GM23248 (cell line): ENCODE measurements at regions not wholly inside any gene's neighbourhood (a gene's known extent, or its start where the extent isn't known, plus 50 kb on each side); places are given as distances from the start of the nearest gene placed in this dataset.

Source experiments
- EZH2 ChIP-seq: fragments of 200-600 bp; sonication (generic); IDR thresholded peaks from 2 replicates; pipeline ENCODE4 v1.6.1; 2018; ENCODE audit warnings: antibody characterized with exemption, mild to moderate bottlenecking; ENCODE audit not compliant: insufficient read depth, poor library complexity, severe bottlenecking
- EZH2phosphoT487 ChIP-seq: fragments of 200-600 bp; sonication (generic); IDR thresholded peaks from 2 replicates; pipeline ENCODE4 v1.6.1; 2018; ENCODE audit warnings: antibody characterized with exemption, moderate library complexity, mild to moderate bottlenecking, low read depth; ENCODE audit not compliant: insufficient read depth

DNA sequence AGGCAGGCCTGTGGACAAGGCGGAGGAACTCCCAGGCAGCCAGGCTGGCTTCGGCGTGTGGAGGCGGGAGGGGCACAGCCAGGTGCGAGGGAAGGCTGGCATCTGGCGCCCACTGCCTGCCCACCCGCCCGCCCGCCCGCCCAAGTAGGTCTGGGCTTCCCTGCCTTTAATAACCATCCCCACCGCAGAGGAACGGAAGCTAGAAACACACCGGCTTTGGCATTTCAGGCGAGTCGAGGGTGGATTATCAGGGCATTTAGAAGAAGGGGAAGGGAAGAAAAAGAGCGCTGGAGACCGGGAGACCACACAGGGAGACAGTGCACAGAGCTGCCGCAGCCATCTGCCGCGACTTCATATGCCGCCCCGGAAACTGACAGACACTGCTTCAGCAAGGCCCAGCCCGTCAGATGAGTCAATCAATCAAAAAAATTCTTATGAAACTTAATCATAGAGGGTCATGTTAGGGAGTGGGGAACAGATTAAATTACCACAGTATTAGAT lies 199.7 kb downstream of the TSHZ3 start:
- TF ChIP-seq EZH2 (no peak), EZH2phosphoT487 (no peak)
